Neutrophil (primary cell): ENCODE measurements at regions not wholly inside any gene's neighbourhood (a gene's known extent, or its start where the extent isn't known, plus 50 kb on each side); places are given as distances from the start of the nearest gene placed in this dataset.

ENCODE experiments used
- H3K27ac ChIP-seq: fragments of 200-600 bp; sonication (generic); 2 replicates; pipeline ENCODE4 v1.5.1; 2016; ENCODE audit warnings: mild to moderate bottlenecking, moderate library complexity
- H3K27me3 ChIP-seq: fragments of 200-600 bp; sonication (generic); 2 replicates; pipeline ENCODE4 v1.6.0; 2016; ENCODE audit warnings: mild to moderate bottlenecking
- H3K36me3 ChIP-seq: fragments of 200-600 bp; sonication (generic); 2 replicates; pipeline ENCODE4 v1.5.1; 2017
- H3K4me1 ChIP-seq, 2 experiments: fragments of 200-600 bp in 1 of 2; sonication (generic) in 1 of 2; 1 replicate in 1 of 2; 2 replicates in 1 of 2; pipeline versions ENCODE4 v1.5.1 to v1.6.1; 2013 to 2016; ENCODE audit warnings: low read depth in 1 of 2, low read length in 1 of 2, mild to moderate bottlenecking in 1 of 2, moderate library complexity in 1 of 2; ENCODE audit not compliant: control insufficient read depth in 1 of 2, insufficient read depth in 1 of 2
- H3K4me3 ChIP-seq, 2 experiments: fragments of 200-600 bp in 1 of 2; sonication (generic) in 1 of 2; 1 replicate in 1 of 2; 2 replicates in 1 of 2; pipeline ENCODE4 v1.5.1; 2013 to 2016; ENCODE audit warnings: low read depth in 1 of 2, low read length in 1 of 2, mild to moderate bottlenecking in 1 of 2, moderate library complexity in 1 of 2
- H3K9me3 ChIP-seq: fragments of 200-600 bp; sonication (generic); 2 replicates; pipeline ENCODE4 v1.5.1; 2016
- CTCF ChIP-seq: fragments of 200-600 bp; sonication (generic); IDR thresholded peaks from 2 replicates; pipeline ENCODE4 v1.5.1; 2016; ENCODE audit warnings: antibody characterized with exemption

- Histone ChIP-seq H3K4me3 (no peak overlapping the region), H3K27me3 (no peaks in the 10 kb centered on the region), H3K27ac (no peak overlapping the region), H3K4me1 (no peaks in the 10 kb centered on the region), H3K9me3 (no peaks in the 10 kb centered on the region), H3K36me3 (no peaks in the 10 kb centered on the region)
- no peak for TF ChIP-seq CTCF
Measured at GRCh38 chr18:39272230-39272629, 1706.6 kb upstream of the CELF4 start.

DNA sequence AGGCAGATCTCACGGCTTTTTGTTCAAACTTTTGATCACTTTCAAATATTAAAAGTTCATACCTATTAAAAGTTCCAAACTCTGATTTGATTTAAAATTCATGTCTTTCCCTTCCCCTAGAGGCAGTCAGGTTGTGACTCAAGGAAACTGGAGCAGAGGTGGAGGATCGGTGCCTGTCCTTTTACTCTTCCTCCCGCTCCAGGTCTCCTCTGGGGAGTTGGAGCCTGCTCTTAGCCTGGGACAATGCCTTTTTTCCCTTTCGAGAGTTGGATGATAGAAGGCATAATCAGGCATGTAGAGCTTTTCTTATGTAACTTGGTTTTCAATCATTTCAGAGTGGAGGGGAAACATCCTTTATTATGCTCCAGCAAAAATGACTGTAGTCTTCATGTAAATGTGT lies 1706.1 kb upstream of the CELF4 start:
- no peaks in the 10 kb centered on the region for H3K9me3 ChIP-seq
- no peaks in the 10 kb centered on the region for H3K27me3 ChIP-seq
- H3K4me3 ChIP-seq = no peak overlapping the region
- no peaks in the 10 kb centered on the region for H3K4me1 ChIP-seq
- no peak overlapping the region for H3K27ac ChIP-seq
- no peak for TF ChIP-seq CTCF
- no peaks in the 10 kb centered on the region for H3K36me3 ChIP-seq

DNA sequence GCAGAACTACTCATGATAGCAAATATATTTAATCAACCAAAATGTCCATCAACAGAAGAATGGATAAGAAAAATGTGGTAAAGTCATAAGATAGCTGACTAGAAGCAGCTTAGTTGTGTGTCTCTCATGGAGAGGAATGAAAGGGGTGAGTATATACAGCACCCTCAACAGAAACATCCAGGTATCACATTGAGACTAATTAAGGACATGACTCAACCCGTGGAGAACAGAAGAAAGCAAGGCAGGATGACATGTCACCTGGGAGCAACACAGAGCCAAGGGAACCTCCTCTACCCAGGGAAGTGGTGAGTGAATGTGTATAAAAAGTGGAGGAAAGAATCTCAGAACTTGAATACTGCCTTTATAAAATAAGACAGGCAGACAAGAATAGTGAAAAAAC lies 1695.0 kb upstream of the CELF4 start:
- TF ChIP-seq CTCF = no peak
- no peaks in the 10 kb centered on the region for H3K9me3 ChIP-seq
- H3K4me1 ChIP-seq = no peaks in the 10 kb centered on the region

GRCh38 chr18:39259736-39260135 lies 1694.1 kb upstream of the CELF4 start:
- Histone ChIP-seq H3K9me3 (no peaks in the 10 kb centered on the region), H3K4me1 (no peaks in the 10 kb centered on the region), H3K27ac (no peak overlapping the region), H3K4me3 (no peak overlapping the region), H3K36me3 (no peaks in the 10 kb centered on the region), H3K27me3 (no peaks in the 10 kb centered on the region)
- no peak for TF ChIP-seq CTCF

More for the DNA sequence above, 1695.0 kb upstream of the CELF4 start:
- no peaks in the 10 kb centered on the region for H3K27me3 ChIP-seq
- H3K27ac ChIP-seq = no peak overlapping the region
- no peaks in the 10 kb centered on the region for H3K36me3 ChIP-seq
- no peak overlapping the region for H3K4me3 ChIP-seq

DNA sequence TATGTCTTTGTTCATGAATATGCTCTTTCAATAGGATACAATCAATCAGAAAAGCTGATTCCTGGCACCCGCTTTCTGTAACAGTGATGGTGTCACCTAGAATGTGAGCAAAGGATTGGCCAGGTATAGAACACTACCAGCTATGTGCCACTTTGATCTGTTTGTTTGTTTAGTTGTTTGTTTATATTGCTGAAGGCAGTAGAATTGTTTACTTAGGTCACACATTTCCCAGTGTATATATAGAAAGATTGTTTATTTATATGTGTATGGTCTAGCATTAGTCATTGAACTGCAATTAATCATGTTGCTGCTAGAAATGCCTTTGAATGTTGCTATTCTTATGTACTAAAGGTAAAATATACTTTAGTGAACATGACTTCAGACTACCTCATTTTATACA lies 1678.6 kb upstream of the CELF4 start:
- no peak for TF ChIP-seq CTCF
- H3K27me3 ChIP-seq = no peaks in the 10 kb centered on the region
- H3K27ac ChIP-seq = no peak overlapping the region
- H3K9me3 ChIP-seq = no peaks in the 10 kb centered on the region
- no peaks in the 10 kb centered on the region for H3K4me1 ChIP-seq
- H3K36me3 ChIP-seq = no peaks in the 10 kb centered on the region
- no peak overlapping the region for H3K4me3 ChIP-seq

DNA sequence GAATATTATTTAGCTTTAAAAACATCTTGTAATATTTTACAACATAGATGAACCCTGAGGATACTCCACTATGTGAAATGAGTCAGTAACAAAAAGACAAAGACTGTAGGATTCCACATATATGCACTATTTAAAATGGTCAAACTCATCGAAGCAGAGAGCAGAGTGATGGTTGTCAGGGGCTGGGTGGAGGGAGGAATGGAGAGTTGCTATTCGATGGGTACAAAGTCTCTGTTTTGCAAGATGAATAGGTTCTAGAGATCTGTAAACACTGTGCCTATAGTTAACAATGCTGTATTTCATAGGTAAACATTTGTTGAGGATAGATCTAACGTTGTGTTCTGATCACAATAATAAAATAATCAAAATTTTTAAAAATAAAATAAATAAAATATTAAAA lies 1675.9 kb upstream of the CELF4 start:
- no peaks in the 10 kb centered on the region for H3K4me1 ChIP-seq
- no peak overlapping the region for H3K4me3 ChIP-seq
- no peak for TF ChIP-seq CTCF
- no peak overlapping the region for H3K27ac ChIP-seq
- H3K9me3 ChIP-seq = no peaks in the 10 kb centered on the region
- no peaks in the 10 kb centered on the region for H3K27me3 ChIP-seq
- H3K36me3 ChIP-seq = no peaks in the 10 kb centered on the region
